ENCODE measurements at regions not wholly inside any gene's neighbourhood (a gene's known extent, or its start where the extent isn't known, plus 50 kb on each side); places are given as distances from the start of the nearest gene placed in this dataset.

DNA sequence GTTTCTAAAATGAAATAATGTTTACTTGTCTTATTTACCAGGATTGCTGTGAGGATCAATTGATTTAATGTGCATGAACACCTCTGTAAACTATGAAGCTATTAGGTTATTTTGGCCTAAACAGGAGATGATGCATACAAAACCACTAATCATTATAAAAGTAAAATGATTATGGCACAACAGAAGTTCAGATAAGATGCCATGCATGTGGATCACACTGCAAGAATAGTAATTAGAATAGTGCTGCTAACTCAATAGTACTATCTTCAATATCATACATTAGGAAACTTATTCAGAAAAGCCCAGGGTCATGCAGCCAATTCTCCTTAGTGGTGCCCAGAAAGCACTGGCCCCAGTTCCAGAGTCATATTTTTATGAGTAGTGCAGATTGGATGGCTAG, 66.9 kb downstream of the TMEM100 start:
- TF ChIP-seq, protein P1, sequence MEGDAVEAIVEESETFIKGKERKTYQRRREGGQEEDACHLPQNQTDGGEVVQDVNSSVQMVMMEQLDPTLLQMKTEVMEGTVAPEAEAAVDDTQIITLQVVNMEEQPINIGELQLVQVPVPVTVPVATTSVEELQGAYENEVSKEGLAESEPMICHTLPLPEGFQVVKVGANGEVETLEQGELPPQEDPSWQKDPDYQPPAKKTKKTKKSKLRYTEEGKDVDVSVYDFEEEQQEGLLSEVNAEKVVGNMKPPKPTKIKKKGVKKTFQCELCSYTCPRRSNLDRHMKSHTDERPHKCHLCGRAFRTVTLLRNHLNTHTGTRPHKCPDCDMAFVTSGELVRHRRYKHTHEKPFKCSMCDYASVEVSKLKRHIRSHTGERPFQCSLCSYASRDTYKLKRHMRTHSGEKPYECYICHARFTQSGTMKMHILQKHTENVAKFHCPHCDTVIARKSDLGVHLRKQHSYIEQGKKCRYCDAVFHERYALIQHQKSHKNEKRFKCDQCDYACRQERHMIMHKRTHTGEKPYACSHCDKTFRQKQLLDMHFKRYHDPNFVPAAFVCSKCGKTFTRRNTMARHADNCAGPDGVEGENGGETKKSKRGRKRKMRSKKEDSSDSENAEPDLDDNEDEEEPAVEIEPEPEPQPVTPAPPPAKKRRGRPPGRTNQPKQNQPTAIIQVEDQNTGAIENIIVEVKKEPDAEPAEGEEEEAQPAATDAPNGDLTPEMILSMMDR (IDR thresholded peaks at IDR 0.05; ENCODE audit: extremely low read depth in 1 of 2, insufficient read depth in 1 of 2, low read depth in 1 of 2, low read length in 2 of 2): no peak
- TF ChIP-seq FOS (IDR thresholded peaks at IDR 0.05; ENCODE audit: borderline replicate concordance, insufficient read depth, low read length) (no peak), JUN (IDR thresholded peaks at IDR 0.05; ENCODE audit: borderline replicate concordance, insufficient read depth, insufficient read length, low read depth) (no peak), POLR2A (IDR thresholded peaks at IDR 0.05; ENCODE audit: low read depth, low read length) (no peak)
- TF ChIP-seq, protein P2, sequence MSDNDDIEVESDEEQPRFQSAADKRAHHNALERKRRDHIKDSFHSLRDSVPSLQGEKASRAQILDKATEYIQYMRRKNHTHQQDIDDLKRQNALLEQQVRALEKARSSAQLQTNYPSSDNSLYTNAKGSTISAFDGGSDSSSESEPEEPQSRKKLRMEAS (IDR thresholded peaks at IDR 0.05; ENCODE audit: insufficient read depth, insufficient read length): no peak
